ENCODE measurements at regions not wholly inside any gene's neighbourhood (a gene's known extent, or its start where the extent isn't known, plus 50 kb on each side); places are given as distances from the start of the nearest gene placed in this dataset.

DNA sequence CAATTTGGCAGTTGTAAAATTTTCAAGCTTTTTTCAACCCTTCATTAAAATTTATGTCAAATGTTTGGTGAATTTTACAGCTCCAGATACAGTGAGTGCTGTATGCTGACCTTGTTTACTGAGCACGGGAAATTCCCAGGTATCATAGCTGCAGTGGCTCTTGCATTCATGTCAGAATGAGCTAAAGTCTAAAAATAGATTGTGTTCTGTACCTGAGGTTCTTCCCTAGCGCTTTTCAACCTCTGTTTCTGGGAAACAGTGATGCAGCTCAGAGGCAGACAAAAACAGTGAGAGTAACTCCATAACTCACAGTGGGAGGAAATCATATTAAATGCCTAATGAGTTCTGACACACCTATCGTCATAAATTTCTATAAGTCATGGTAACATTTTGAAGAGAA lies 393.8 kb upstream of the GNPDA2 start:
- TF ChIP-seq, protein P1, sequence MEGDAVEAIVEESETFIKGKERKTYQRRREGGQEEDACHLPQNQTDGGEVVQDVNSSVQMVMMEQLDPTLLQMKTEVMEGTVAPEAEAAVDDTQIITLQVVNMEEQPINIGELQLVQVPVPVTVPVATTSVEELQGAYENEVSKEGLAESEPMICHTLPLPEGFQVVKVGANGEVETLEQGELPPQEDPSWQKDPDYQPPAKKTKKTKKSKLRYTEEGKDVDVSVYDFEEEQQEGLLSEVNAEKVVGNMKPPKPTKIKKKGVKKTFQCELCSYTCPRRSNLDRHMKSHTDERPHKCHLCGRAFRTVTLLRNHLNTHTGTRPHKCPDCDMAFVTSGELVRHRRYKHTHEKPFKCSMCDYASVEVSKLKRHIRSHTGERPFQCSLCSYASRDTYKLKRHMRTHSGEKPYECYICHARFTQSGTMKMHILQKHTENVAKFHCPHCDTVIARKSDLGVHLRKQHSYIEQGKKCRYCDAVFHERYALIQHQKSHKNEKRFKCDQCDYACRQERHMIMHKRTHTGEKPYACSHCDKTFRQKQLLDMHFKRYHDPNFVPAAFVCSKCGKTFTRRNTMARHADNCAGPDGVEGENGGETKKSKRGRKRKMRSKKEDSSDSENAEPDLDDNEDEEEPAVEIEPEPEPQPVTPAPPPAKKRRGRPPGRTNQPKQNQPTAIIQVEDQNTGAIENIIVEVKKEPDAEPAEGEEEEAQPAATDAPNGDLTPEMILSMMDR (IDR thresholded peaks at IDR 0.05; ENCODE audit: insufficient read depth, low read depth, low read length): no peak
- TF ChIP-seq EZH2 (IDR thresholded peaks at IDR 0.05; ENCODE audit: insufficient read depth, low read length): no peak

All from astrocyte (in vitro differentiated cells and primary cell).